ENCODE measurements at regions not wholly inside any gene's neighbourhood (a gene's known extent, or its start where the extent isn't known, plus 50 kb on each side); places are given as distances from the start of the nearest gene placed in this dataset.
"Not testable (repeated sequence)": the region's sequence is repeated elsewhere in the genome, so short reads cannot be mapped to it uniquely, and the experiment has no call there.

DNA sequence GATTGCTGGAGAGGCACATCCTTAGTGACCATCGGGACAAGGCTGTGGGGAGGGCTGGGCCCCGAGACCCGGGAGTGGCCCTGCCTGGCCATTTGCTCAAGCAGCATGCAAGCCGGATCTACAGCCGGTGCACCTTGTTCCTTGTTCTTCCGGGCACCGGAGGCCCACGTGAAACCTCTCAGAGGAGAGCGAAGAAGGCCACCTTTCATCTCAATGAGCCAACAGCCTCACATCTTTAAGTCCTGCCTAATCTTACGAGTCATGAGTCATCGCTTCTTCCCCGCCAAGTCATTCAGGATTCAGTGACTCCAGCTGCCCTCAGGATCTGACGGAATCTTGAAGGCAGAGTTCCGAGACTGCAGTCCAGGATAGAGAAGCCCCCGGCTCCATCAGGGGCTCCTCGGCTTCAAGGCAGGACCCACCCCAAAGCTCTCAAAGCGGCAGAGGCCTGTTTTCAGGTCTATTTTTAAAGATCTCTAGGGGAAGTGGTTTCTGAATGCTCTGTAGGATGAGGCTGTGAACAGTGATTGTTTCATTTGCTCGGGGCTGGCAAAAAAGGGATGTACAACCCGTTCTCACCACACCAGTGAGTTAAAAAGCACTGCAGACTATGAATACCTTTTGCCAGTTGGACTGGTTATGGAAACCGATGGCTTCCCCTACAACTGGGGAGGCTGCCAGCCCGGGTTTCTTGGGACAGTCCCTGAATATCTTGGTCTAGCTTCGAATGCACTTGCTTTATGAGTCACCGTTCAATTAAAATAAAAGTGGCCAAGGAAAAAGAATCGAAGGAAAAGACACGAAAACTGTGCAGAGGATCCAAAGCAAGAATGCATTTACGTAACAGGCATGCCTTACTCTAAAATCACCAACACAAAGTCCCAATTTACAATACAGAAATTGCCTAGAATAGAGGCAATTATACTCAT, 57.2 kb upstream of the ECHDC3 start:
- H3K4me1 ChIP-seq, result no peaks in the 10 kb centered on the region
- no peak for DNase-seq
- TF ChIP-seq, protein P1, sequence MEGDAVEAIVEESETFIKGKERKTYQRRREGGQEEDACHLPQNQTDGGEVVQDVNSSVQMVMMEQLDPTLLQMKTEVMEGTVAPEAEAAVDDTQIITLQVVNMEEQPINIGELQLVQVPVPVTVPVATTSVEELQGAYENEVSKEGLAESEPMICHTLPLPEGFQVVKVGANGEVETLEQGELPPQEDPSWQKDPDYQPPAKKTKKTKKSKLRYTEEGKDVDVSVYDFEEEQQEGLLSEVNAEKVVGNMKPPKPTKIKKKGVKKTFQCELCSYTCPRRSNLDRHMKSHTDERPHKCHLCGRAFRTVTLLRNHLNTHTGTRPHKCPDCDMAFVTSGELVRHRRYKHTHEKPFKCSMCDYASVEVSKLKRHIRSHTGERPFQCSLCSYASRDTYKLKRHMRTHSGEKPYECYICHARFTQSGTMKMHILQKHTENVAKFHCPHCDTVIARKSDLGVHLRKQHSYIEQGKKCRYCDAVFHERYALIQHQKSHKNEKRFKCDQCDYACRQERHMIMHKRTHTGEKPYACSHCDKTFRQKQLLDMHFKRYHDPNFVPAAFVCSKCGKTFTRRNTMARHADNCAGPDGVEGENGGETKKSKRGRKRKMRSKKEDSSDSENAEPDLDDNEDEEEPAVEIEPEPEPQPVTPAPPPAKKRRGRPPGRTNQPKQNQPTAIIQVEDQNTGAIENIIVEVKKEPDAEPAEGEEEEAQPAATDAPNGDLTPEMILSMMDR (IDR thresholded peaks at IDR 0.05; ENCODE audit: low read depth, low read length), result no peak
- peaks cover 20% of the 10 kb centered on the region for H3K27me3 ChIP-seq
- no peak overlapping the region for H3K4me3 ChIP-seq (ENCODE audit: low read depth, low read length)
- no peaks in the 10 kb centered on the region for H3K36me3 ChIP-seq
- no peaks in the 10 kb centered on the region for H3K9me3 ChIP-seq

DNA sequence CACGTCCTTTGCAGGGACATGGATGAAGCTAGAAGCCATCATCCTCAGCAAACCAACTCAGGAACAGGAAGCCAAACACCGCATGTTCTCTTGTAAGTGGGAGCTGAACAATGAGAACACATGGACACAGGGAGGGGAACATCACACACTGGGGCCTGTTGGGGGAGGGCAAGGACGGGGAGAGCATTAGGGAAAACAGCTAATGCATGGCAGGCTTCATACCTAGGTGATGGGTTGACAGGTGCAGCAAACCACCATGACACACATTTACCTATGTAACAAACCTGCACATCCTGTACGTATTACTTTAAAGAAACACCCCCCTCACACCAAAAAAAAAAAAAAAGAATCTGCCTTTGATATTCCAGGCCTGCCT, 57.9 kb upstream of the ECHDC3 start:
- H3K4me1 ChIP-seq; DNase-seq; H3K36me3 ChIP-seq; H3K9me3 ChIP-seq; H3K4me3 ChIP-seq (ENCODE audit: low read depth, low read length): not testable (repeated sequence)
- peaks cover 25% of the 10 kb centered on the region for H3K27me3 ChIP-seq

DNA sequence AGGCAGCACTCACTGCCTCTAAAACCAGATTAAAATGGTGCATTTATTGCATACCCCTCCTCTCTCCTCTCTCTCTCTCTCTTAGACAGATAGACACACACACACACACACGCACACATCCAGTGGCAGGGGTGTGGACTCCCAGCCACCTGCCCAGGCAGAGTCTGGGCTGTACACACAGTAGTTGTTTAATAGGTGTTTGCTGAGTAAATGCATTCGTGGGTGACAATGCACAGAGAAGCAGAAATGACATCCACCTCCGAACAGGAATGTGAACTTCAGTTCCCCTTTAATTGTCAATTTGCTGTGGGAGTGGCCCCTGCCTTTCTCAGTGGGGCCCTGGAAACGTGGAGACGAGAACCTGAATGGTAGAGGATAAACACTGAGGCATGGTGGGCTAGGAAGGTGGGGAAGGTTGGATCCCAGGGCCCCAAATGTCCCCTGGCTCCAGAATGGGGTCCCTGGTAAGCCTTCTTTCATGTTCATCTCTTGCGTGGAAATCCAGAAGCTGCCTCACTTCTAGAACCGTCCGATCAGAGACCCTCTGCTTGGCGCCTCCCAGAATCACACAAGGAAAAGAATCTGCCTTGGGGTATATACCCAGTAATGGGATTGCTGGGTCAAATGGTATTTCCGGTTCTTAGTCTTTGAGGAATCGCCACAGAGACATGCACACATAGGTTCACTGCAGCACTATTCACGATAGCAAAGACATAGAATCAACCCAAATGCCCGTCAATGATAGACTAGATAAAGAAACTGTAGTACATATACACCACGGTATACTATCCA, 58.5 kb upstream of the ECHDC3 start:
- TF ChIP-seq, protein P1 (IDR thresholded peaks at IDR 0.05; ENCODE audit: low read depth, low read length), result no peak
- no peaks in the 10 kb centered on the region for H3K4me1 ChIP-seq
- no peak overlapping the region for H3K4me3 ChIP-seq (ENCODE audit: low read depth, low read length)
- no peak for DNase-seq
- H3K36me3 ChIP-seq, result no peaks in the 10 kb centered on the region
- H3K9me3 ChIP-seq, result no peaks in the 10 kb centered on the region
- H3K27me3 ChIP-seq, result peaks cover 25% of the 10 kb centered on the region

DNA sequence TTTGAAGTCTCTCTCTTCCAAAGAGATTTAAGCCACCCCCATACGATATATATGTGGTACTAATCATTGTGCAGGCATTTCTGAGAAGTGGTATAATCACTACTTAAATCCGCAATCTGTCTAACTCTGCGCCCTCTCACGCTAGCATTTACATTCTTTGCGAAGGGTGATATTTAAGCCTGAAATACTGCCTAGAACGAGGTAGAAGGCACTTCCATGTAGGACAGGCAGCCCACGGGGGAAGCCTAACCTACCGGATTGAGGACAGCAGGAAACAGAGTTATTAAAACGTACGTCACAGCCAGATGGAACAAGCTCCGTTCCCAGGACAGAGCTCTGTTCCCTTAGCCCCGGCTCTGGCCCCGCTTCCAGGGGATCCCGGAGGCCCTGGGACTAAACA, 59.3 kb upstream of the ECHDC3 start:
- Histone ChIP-seq H3K4me3 (ENCODE audit: low read depth, low read length) (no peak overlapping the region), H3K9me3 (no peaks in the 10 kb centered on the region), H3K36me3 (no peaks in the 10 kb centered on the region), H3K4me1 (no peaks in the 10 kb centered on the region), H3K27me3 (peaks cover 25% of the 10 kb centered on the region)
- no peak for DNase-seq
- TF ChIP-seq, protein P1 (IDR thresholded peaks at IDR 0.05; ENCODE audit: low read depth, low read length), result no peak

DNA sequence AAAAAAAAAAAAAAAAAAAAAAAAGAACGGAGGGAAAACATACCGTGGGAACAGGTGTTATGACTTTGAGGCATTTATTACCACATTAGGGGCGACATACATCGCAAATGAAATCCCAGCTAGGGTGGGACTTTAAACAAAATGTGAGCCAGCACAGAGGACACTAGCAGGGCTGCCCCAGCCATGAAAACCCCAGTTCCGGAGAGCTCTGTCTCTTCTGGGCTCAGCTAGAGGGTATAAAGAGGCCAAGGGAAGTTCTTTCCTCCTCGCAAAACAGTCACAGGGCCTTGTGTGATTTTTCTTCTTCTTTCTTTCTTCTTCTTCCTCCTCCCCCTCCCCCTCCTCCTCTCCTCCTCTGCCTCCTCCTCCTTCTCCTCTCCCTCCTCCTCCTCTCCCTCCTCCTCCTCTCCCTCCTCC, 59.9 kb upstream of the ECHDC3 start:
- TF ChIP-seq, protein P1 (IDR thresholded peaks at IDR 0.05; ENCODE audit: low read depth, low read length), result no peak
- peaks cover 25% of the 10 kb centered on the region for H3K27me3 ChIP-seq
- no peaks in the 10 kb centered on the region for H3K36me3 ChIP-seq
- no peak for DNase-seq
- no peak overlapping the region for H3K4me3 ChIP-seq (ENCODE audit: low read depth, low read length)
- H3K4me1 ChIP-seq, result no peaks in the 10 kb centered on the region
- no peaks in the 10 kb centered on the region for H3K9me3 ChIP-seq

DNA sequence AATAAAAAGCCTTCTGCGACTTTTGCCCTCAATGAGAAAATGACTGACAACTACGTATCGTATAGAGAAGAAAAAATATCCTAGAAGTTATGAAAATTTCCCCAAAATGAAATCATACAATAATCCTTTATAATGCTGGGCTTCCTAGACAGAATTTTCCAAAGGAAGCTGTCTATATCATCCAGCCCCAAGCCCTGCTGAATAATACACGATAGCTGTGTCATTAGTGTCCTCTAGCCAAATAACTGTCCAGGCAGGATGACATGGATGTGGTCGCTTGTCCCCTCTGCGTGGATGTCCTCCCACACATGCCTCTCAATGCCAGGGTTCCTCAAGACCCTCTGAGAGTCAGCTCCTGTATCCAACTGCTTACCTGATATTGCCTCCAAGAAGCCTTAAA, 61.7 kb upstream of the ECHDC3 start:
- H3K9me3 ChIP-seq, result no peaks in the 10 kb centered on the region
- H3K27me3 ChIP-seq, result peaks cover 25% of the 10 kb centered on the region
- TF ChIP-seq, protein P1 (IDR thresholded peaks at IDR 0.05; ENCODE audit: low read depth, low read length), result no peak
- no peaks in the 10 kb centered on the region for H3K4me1 ChIP-seq
- H3K36me3 ChIP-seq, result no peaks in the 10 kb centered on the region
- DNase-seq, result no peak
- H3K4me3 ChIP-seq (ENCODE audit: low read depth, low read length), result no peak overlapping the region

Data from BE2C (cell line).